ENCODE measurements at regions not wholly inside any gene's neighbourhood (a gene's known extent, or its start where the extent isn't known, plus 50 kb on each side); places are given as distances from the start of the nearest gene placed in this dataset.

DNA sequence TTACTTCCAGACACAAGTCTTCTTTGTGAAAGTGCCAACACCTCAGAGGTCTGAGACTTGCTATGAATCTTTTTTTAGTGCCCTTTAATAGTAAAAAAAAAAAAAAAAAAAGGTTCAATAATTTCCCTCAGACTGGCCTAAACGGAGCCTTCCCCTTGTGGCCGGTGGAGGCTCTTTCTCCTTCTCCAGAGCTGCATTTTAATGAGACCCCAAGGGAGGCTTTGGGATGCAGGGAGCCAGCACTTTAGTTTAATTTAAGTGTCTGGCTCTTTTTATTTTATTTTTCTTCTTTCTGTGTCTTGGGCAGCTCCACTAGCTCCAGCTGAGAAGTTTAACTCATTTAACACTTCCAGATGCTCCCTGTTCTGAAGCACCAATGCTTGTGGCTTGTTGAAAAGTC lies 67.8 kb upstream of the MAPK4 start:
- Histone ChIP-seq H3K27me3 (ENCODE audit: insufficient read depth, low read length, poor library complexity, severe bottlenecking) (no peaks in the 10 kb centered on the region), H3K9ac (ENCODE audit: low read depth, low read length, poor library complexity, severe bottlenecking) (no peak overlapping the region), H3K9me2 (replicated peaks; ENCODE audit: low read depth, low read length) (no peaks in the 10 kb centered on the region), H3K79me2 (ENCODE audit: insufficient read depth, low read length) (no peaks in the 10 kb centered on the region), H3K36me3 (ENCODE audit: insufficient read depth, low read length) (no peaks in the 10 kb centered on the region), H2AFZ (ENCODE audit: low read length) (no peak overlapping the region), H3K4me2 (ENCODE audit: low read depth, low read length, poor library complexity, severe bottlenecking) (no peak overlapping the region), H4K20me1 (ENCODE audit: insufficient read depth, low read length, poor library complexity, severe bottlenecking) (no peaks in the 10 kb centered on the region), H3K4me1 (ENCODE audit: insufficient read depth, low read length, poor library complexity, severe bottlenecking) (no peaks in the 10 kb centered on the region), H3F3A (ENCODE audit: low read depth) (no peaks in the 10 kb centered on the region), H3K4me3 (ENCODE audit: low read length, poor library complexity, severe bottlenecking) (no peak overlapping the region), H3K9me3 (ENCODE audit: insufficient read depth, low read depth, low read length) (no peaks in the 10 kb centered on the region)
- TF ChIP-seq EZH2phosphoT487 (IDR thresholded peaks at IDR 0.05; ENCODE audit: borderline replicate concordance): no peak
- TF ChIP-seq, protein P1, sequence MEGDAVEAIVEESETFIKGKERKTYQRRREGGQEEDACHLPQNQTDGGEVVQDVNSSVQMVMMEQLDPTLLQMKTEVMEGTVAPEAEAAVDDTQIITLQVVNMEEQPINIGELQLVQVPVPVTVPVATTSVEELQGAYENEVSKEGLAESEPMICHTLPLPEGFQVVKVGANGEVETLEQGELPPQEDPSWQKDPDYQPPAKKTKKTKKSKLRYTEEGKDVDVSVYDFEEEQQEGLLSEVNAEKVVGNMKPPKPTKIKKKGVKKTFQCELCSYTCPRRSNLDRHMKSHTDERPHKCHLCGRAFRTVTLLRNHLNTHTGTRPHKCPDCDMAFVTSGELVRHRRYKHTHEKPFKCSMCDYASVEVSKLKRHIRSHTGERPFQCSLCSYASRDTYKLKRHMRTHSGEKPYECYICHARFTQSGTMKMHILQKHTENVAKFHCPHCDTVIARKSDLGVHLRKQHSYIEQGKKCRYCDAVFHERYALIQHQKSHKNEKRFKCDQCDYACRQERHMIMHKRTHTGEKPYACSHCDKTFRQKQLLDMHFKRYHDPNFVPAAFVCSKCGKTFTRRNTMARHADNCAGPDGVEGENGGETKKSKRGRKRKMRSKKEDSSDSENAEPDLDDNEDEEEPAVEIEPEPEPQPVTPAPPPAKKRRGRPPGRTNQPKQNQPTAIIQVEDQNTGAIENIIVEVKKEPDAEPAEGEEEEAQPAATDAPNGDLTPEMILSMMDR (conservative IDR thresholded peaks at IDR 0.05; ENCODE audit: low read length): no peak

DNA sequence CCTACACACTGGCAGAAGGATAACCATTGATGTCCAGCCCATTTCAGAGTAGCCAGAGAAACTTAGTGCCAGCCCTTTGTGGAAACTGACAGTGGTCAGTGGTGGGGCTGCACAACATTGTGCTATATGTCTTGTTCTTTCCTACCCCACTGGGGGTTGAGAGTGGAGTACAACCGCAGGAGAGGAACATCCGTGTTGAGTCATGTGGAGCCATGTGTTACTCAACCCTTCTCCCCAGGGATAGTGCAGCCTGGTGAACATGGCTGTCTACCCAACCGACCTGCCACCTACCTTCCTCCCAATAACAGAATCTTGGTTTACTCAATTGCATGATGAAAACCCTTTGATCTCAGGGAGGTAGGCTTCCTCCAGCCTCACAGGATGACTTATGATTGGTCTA lies 65.3 kb upstream of the MAPK4 start:
- H3K4me3 ChIP-seq (ENCODE audit: low read length, poor library complexity, severe bottlenecking): no peak overlapping the region
- no peak for TF ChIP-seq EZH2phosphoT487 (IDR thresholded peaks at IDR 0.05; ENCODE audit: borderline replicate concordance)
- TF ChIP-seq, protein P1 (conservative IDR thresholded peaks at IDR 0.05; ENCODE audit: low read length): no peak
- no peaks in the 10 kb centered on the region for H3K36me3 ChIP-seq (ENCODE audit: insufficient read depth, low read length)
- no peaks in the 10 kb centered on the region for H4K20me1 ChIP-seq (ENCODE audit: insufficient read depth, low read length, poor library complexity, severe bottlenecking)
- no peak overlapping the region for H3K4me2 ChIP-seq (ENCODE audit: low read depth, low read length, poor library complexity, severe bottlenecking)
- H3K27me3 ChIP-seq (ENCODE audit: insufficient read depth, low read length, poor library complexity, severe bottlenecking): no peaks in the 10 kb centered on the region
- no peaks in the 10 kb centered on the region for H3K9me3 ChIP-seq (ENCODE audit: insufficient read depth, low read depth, low read length)
- H3K9me2 ChIP-seq (replicated peaks; ENCODE audit: low read depth, low read length): no peaks in the 10 kb centered on the region
- no peak overlapping the region for H2AFZ ChIP-seq (ENCODE audit: low read length)
- H3K79me2 ChIP-seq (ENCODE audit: insufficient read depth, low read length): no peaks in the 10 kb centered on the region
- H3K9ac ChIP-seq (ENCODE audit: low read depth, low read length, poor library complexity, severe bottlenecking): no peak overlapping the region
- H3K4me1 ChIP-seq (ENCODE audit: insufficient read depth, low read length, poor library complexity, severe bottlenecking): no peaks in the 10 kb centered on the region
- no peaks in the 10 kb centered on the region for H3F3A ChIP-seq (ENCODE audit: low read depth)

DNA sequence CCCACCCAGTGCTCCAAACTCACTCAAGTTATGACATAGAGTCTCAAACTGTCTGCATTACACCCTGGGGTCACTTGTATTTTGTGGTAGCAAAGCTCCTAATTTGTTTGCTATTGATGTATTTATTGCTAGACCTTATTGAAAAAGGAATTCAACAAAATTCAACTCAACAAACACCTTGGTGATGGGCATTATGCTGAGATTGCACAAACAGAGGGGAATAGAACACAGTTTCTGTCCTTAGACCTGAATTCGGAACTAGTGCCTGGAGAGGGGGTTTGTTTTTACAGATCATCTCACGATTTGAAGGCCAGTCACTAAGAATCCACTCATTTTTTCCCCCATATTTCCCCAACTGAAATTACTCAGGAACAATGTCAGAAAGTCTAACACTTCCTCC lies 53.5 kb upstream of the MAPK4 start:
- H3K27me3 ChIP-seq (ENCODE audit: insufficient read depth, low read length, poor library complexity, severe bottlenecking): no peaks in the 10 kb centered on the region
- no peaks in the 10 kb centered on the region for H3K4me1 ChIP-seq (ENCODE audit: insufficient read depth, low read length, poor library complexity, severe bottlenecking)
- H4K20me1 ChIP-seq (ENCODE audit: insufficient read depth, low read length, poor library complexity, severe bottlenecking): no peaks in the 10 kb centered on the region
- H3F3A ChIP-seq (ENCODE audit: low read depth): no peaks in the 10 kb centered on the region
- no peaks in the 10 kb centered on the region for H3K9me3 ChIP-seq (ENCODE audit: insufficient read depth, low read depth, low read length)
- no peak overlapping the region for H2AFZ ChIP-seq (ENCODE audit: low read length)
- H3K9ac ChIP-seq (ENCODE audit: low read depth, low read length, poor library complexity, severe bottlenecking): no peak overlapping the region
- no peak overlapping the region for H3K4me3 ChIP-seq (ENCODE audit: low read length, poor library complexity, severe bottlenecking)
- no peaks in the 10 kb centered on the region for H3K79me2 ChIP-seq (ENCODE audit: insufficient read depth, low read length)
- H3K36me3 ChIP-seq (ENCODE audit: insufficient read depth, low read length): no peaks in the 10 kb centered on the region
- no peak for TF ChIP-seq EZH2phosphoT487 (IDR thresholded peaks at IDR 0.05; ENCODE audit: borderline replicate concordance)
- TF ChIP-seq, protein P1 (conservative IDR thresholded peaks at IDR 0.05; ENCODE audit: low read length): no peak
- no peaks in the 10 kb centered on the region for H3K9me2 ChIP-seq (replicated peaks; ENCODE audit: low read depth, low read length)
- no peak overlapping the region for H3K4me2 ChIP-seq (ENCODE audit: low read depth, low read length, poor library complexity, severe bottlenecking)

All from Loucy (cell line).